GM12878 (cell line): ENCODE measurements at regions not wholly inside any gene's neighbourhood (a gene's known extent, or its start where the extent isn't known, plus 50 kb on each side); places are given as distances from the start of the nearest gene placed in this dataset.

ENCODE experiments used
- FOS ChIP-seq: IDR thresholded peaks from 3 replicates; pipeline ENCODE4 v1.6.1; 2011; ENCODE audit warnings: borderline replicate concordance; ENCODE audit not compliant: insufficient read length; ENCODE audit errors: extremely low read depth
- JUNB ChIP-seq: IDR thresholded peaks from 2 replicates; pipeline ENCODE4 v1.6.1; 2016; ENCODE audit warnings: antibody characterized with exemption, mild to moderate bottlenecking
- NR2C2 ChIP-seq: IDR thresholded peaks from 2 replicates; pipeline ENCODE4 v1.6.1; 2011; ENCODE audit warnings: borderline replicate concordance, low read depth; ENCODE audit not compliant: control insufficient read depth, insufficient read length
- SUPT20H ChIP-seq: IDR thresholded peaks from 2 replicates; pipeline ENCODE4 v1.6.1; 2011; ENCODE audit warnings: low read depth, mild to moderate bottlenecking, low read length, moderate library complexity, borderline replicate concordance; ENCODE audit not compliant: control insufficient read depth
- TF ChIP-seq, protein P1 (sequence below): fragments of 150-350 bp; IDR thresholded peaks from 2 replicates; pipeline ENCODE4 v1.6.1; 2016; ENCODE audit warnings: low read depth, low read length
- TF ChIP-seq, protein P2 (sequence below): fragments of 450-650 bp; IDR thresholded peaks from 2 replicates; pipeline ENCODE4 v1.6.1; 2017; ENCODE audit warnings: antibody characterized with exemption, mild to moderate bottlenecking, moderate library complexity
- TF ChIP-seq, protein P3 (sequence below): fragments of 450-650 bp; IDR thresholded peaks from 2 replicates; pipeline ENCODE4 v1.6.1; 2016; ENCODE audit warnings: mild to moderate bottlenecking
- TF ChIP-seq, protein P4 (sequence below): fragments of 450-650 bp; formaldehyde crosslinking; IDR thresholded peaks from 2 replicates; pipeline ENCODE4 v1.4.0; 2020; ENCODE audit warnings: mild to moderate bottlenecking, moderate library complexity
- TF ChIP-seq, protein P5 (sequence below): fragments of 150-350 bp; IDR thresholded peaks from 2 replicates; pipeline ENCODE4 v1.6.1; 2014; ENCODE audit warnings: mild to moderate bottlenecking, low read depth, low read length

DNA sequence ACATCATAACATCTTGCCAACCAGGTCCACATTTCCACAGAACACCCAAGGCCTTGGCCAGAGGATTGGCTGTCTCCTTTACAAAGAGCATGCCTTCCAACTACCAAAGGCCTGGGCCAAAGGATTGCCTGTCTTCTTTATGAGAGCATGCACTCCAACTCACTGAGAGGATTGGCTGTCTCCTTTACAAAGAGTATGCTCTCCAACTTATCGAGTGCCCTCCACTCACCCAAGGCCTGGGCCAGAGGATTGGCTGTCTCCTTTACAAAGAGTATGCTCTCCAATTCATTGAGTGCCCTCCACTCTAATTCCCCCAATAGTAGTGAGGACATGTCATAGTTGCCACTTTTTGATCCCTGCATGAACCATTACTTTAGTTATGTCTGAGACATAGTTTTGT is 79.9 kb upstream of the TAS2R1 start (continued):
- TF ChIP-seq, protein P1, sequence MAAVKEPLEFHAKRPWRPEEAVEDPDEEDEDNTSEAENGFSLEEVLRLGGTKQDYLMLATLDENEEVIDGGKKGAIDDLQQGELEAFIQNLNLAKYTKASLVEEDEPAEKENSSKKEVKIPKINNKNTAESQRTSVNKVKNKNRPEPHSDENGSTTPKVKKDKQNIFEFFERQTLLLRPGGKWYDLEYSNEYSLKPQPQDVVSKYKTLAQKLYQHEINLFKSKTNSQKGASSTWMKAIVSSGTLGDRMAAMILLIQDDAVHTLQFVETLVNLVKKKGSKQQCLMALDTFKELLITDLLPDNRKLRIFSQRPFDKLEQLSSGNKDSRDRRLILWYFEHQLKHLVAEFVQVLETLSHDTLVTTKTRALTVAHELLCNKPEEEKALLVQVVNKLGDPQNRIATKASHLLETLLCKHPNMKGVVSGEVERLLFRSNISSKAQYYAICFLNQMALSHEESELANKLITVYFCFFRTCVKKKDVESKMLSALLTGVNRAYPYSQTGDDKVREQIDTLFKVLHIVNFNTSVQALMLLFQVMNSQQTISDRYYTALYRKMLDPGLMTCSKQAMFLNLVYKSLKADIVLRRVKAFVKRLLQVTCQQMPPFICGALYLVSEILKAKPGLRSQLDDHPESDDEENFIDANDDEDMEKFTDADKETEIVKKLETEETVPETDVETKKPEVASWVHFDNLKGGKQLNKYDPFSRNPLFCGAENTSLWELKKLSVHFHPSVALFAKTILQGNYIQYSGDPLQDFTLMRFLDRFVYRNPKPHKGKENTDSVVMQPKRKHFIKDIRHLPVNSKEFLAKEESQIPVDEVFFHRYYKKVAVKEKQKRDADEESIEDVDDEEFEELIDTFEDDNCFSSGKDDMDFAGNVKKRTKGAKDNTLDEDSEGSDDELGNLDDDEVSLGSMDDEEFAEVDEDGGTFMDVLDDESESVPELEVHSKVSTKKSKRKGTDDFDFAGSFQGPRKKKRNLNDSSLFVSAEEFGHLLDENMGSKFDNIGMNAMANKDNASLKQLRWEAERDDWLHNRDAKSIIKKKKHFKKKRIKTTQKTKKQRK = no peak
- TF ChIP-seq, protein P2, sequence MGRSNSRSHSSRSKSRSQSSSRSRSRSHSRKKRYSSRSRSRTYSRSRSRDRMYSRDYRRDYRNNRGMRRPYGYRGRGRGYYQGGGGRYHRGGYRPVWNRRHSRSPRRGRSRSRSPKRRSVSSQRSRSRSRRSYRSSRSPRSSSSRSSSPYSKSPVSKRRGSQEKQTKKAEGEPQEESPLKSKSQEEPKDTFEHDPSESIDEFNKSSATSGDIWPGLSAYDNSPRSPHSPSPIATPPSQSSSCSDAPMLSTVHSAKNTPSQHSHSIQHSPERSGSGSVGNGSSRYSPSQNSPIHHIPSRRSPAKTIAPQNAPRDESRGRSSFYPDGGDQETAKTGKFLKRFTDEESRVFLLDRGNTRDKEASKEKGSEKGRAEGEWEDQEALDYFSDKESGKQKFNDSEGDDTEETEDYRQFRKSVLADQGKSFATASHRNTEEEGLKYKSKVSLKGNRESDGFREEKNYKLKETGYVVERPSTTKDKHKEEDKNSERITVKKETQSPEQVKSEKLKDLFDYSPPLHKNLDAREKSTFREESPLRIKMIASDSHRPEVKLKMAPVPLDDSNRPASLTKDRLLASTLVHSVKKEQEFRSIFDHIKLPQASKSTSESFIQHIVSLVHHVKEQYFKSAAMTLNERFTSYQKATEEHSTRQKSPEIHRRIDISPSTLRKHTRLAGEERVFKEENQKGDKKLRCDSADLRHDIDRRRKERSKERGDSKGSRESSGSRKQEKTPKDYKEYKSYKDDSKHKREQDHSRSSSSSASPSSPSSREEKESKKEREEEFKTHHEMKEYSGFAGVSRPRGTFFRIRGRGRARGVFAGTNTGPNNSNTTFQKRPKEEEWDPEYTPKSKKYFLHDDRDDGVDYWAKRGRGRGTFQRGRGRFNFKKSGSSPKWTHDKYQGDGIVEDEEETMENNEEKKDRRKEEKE = no peak
- no peak for TF ChIP-seq JUNB
- no peak for TF ChIP-seq SUPT20H
- no peak for TF ChIP-seq FOS
- TF ChIP-seq, protein P3, sequence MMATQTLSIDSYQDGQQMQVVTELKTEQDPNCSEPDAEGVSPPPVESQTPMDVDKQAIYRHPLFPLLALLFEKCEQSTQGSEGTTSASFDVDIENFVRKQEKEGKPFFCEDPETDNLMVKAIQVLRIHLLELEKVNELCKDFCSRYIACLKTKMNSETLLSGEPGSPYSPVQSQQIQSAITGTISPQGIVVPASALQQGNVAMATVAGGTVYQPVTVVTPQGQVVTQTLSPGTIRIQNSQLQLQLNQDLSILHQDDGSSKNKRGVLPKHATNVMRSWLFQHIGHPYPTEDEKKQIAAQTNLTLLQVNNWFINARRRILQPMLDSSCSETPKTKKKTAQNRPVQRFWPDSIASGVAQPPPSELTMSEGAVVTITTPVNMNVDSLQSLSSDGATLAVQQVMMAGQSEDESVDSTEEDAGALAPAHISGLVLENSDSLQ = no peak
- TF ChIP-seq, protein P4, sequence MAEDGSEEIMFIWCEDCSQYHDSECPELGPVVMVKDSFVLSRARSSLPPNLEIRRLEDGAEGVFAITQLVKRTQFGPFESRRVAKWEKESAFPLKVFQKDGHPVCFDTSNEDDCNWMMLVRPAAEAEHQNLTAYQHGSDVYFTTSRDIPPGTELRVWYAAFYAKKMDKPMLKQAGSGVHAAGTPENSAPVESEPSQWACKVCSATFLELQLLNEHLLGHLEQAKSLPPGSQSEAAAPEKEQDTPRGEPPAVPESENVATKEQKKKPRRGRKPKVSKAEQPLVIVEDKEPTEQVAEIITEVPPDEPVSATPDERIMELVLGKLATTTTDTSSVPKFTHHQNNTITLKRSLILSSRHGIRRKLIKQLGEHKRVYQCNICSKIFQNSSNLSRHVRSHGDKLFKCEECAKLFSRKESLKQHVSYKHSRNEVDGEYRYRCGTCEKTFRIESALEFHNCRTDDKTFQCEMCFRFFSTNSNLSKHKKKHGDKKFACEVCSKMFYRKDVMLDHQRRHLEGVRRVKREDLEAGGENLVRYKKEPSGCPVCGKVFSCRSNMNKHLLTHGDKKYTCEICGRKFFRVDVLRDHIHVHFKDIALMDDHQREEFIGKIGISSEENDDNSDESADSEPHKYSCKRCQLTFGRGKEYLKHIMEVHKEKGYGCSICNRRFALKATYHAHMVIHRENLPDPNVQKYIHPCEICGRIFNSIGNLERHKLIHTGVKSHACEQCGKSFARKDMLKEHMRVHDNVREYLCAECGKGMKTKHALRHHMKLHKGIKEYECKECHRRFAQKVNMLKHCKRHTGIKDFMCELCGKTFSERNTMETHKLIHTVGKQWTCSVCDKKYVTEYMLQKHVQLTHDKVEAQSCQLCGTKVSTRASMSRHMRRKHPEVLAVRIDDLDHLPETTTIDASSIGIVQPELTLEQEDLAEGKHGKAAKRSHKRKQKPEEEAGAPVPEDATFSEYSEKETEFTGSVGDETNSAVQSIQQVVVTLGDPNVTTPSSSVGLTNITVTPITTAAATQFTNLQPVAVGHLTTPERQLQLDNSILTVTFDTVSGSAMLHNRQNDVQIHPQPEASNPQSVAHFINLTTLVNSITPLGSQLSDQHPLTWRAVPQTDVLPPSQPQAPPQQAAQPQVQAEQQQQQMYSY (CRISPR knock-in tag) = no peak
- TF ChIP-seq, protein P5, sequence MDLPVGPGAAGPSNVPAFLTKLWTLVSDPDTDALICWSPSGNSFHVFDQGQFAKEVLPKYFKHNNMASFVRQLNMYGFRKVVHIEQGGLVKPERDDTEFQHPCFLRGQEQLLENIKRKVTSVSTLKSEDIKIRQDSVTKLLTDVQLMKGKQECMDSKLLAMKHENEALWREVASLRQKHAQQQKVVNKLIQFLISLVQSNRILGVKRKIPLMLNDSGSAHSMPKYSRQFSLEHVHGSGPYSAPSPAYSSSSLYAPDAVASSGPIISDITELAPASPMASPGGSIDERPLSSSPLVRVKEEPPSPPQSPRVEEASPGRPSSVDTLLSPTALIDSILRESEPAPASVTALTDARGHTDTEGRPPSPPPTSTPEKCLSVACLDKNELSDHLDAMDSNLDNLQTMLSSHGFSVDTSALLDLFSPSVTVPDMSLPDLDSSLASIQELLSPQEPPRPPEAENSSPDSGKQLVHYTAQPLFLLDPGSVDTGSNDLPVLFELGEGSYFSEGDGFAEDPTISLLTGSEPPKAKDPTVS = no peak
- no peak for TF ChIP-seq NR2C2
